ENCODE measurements at regions not wholly inside any gene's neighbourhood (a gene's known extent, or its start where the extent isn't known, plus 50 kb on each side); places are given as distances from the start of the nearest gene placed in this dataset.

DNA sequence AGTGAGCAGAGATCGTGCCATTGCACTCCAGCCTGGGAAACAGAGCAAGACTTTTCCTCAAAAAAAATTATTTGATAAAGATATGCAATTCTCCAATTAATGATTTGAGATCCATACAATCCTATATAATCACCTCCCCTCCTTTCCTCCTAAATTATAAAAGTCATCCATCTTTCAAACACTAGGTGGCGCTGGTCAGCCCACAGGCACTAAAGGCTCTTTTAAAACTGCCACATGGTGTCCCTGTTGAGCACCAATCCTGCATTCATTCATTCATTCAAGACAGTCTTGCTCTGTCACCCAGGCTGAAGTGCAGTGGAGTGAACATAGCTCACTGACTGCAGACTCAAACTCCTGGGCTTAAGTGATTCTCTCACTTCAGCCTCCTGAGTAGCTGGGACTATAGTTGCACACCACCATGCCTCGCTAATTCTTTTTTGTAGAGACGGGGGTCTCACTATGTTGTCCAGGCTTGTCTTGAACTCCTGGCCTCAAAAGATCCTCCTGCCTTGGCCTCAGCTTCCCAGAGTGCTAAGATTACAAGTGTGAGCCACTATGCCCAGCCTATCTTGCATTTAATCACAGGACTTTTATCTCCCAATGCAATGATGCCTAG, 58.7 kb upstream of the SLC2A12 start:
- no peak overlapping the region for H3K4me3 ChIP-seq (replicated peaks in 1 of 3; ENCODE audit: insufficient read depth in 1 of 3, low read depth in 1 of 3, low read length in 3 of 3)
- peaks cover 3 to 6% of the 10 kb centered on the region in 2 experiments for H3K27me3 ChIP-seq (ENCODE audit: control insufficient read depth in 2 of 2, insufficient read depth in 2 of 2, low read length in 2 of 2)
- no TSS peak for BruUV-seq (replicated peaks)
- DNase-seq (ENCODE audit: low read depth, low spot score) (peak; percentile 59), FAIRE-seq (peak; percentile 74)
- dilution Hi-C loops (cut with MboI; ENCODE audit: extremely low pct_ligation_motif_present, low sequenced_read_pairs) (no loop called here), intact Hi-C loops (cut with micrococcal nuclease) (loop anchor here (1.0 kb wide), 3 partner anchors 712 to 829 kb away; no protein-coding TSS in a partner anchor)
- no peaks in the 10 kb centered on the region for H3K9me1 ChIP-seq (replicated peaks; ENCODE audit: control insufficient read depth, extremely low read depth, insufficient read depth, low read length)
- H2AFZ ChIP-seq (ENCODE audit: low read depth, low read length), result no peak overlapping the region
- no peaks in the 10 kb centered on the region for H4K20me1 ChIP-seq (replicated peaks; ENCODE audit: control insufficient read depth, extremely low read depth, insufficient read depth, low read length)
- no peaks in the 10 kb centered on the region for H3K79me2 ChIP-seq (ENCODE audit: control insufficient read depth, insufficient read depth, low read length)
- H3K4me2 ChIP-seq (ENCODE audit: insufficient read depth, low read length), result no peak overlapping the region
- H3K9ac ChIP-seq (replicated peaks; ENCODE audit: extremely low read depth, insufficient read depth, low read length), result no peak overlapping the region
- TF ChIP-seq, protein P1, sequence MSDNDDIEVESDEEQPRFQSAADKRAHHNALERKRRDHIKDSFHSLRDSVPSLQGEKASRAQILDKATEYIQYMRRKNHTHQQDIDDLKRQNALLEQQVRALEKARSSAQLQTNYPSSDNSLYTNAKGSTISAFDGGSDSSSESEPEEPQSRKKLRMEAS (IDR thresholded peaks at IDR 0.05; ENCODE audit: insufficient read depth, insufficient read length), result no peak
- TF ChIP-seq FOS (IDR thresholded peaks at IDR 0.05; ENCODE audit: borderline replicate concordance, insufficient read depth, low read length), result no peak
- TF ChIP-seq, protein P2, sequence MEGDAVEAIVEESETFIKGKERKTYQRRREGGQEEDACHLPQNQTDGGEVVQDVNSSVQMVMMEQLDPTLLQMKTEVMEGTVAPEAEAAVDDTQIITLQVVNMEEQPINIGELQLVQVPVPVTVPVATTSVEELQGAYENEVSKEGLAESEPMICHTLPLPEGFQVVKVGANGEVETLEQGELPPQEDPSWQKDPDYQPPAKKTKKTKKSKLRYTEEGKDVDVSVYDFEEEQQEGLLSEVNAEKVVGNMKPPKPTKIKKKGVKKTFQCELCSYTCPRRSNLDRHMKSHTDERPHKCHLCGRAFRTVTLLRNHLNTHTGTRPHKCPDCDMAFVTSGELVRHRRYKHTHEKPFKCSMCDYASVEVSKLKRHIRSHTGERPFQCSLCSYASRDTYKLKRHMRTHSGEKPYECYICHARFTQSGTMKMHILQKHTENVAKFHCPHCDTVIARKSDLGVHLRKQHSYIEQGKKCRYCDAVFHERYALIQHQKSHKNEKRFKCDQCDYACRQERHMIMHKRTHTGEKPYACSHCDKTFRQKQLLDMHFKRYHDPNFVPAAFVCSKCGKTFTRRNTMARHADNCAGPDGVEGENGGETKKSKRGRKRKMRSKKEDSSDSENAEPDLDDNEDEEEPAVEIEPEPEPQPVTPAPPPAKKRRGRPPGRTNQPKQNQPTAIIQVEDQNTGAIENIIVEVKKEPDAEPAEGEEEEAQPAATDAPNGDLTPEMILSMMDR (IDR thresholded peaks at IDR 0.05; ENCODE audit: extremely low read depth in 1 of 2, insufficient read depth in 1 of 2, low read depth in 1 of 2, low read length in 2 of 2), result peak; percentile 81 to 85
- TF ChIP-seq MYC (IDR thresholded peaks at IDR 0.05; ENCODE audit: low read depth, low read length), result no peak
- TF ChIP-seq POLR2AphosphoS5 (IDR thresholded peaks at IDR 0.05; ENCODE audit: insufficient read depth, low read depth, low read length), result no peak
- POLR2A ChIA-PET, result no interaction called here
- CTCF ChIA-PET, result interaction anchor here (0.5 to 7.8 kb wide), 16 partner anchors 8 to 1495 kb away, joined by 3 to 93 read pairs (median 4); no protein-coding TSS in a partner anchor
- no peak overlapping the region for H3K27ac ChIP-seq (ENCODE audit: insufficient read depth, low read depth, low read length)
- no peaks in the 10 kb centered on the region for H3K9me3 ChIP-seq (replicated peaks; ENCODE audit: control insufficient read depth, insufficient read depth, low read length)
- H3K4me1 ChIP-seq (ENCODE audit: control insufficient read depth, extremely low read depth, insufficient read depth, low read length), result no peaks in the 10 kb centered on the region
- H3K36me3 ChIP-seq (ENCODE audit: control insufficient read depth in 2 of 2, extremely low read depth in 1 of 2, insufficient read depth in 2 of 2, low read length in 2 of 2), result no peaks in the 10 kb centered on the region
